ENCODE measurements at regions not wholly inside any gene's neighbourhood (a gene's known extent, or its start where the extent isn't known, plus 50 kb on each side); places are given as distances from the start of the nearest gene placed in this dataset.
"Not testable (repeated sequence)": the region's sequence is repeated elsewhere in the genome, so short reads cannot be mapped to it uniquely, and the experiment has no call there.

DNA sequence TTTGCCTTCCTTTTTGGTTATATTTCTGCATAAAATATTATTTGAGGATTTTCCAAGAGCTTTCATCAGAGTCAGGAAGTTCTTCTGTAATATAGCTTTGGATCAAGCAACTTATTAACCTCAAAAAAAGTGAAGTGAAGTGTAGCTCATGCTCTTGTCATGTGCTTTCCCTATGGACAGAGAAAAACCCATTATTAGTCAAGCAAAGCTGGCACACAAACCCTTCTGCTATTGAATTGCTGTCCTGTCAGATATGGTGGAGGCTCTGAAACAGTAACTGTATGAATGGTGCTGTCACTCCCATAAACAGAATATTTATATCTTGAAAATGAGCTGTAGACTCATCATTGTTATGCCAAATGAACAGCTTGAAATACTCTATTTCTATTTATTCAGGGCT is 1533.3 kb downstream of the RPIA start:
- POLR2A ChIA-PET; H3K27me3 ChIP-seq (replicated peaks in 1 of 2; ENCODE audit: control insufficient read depth in 2 of 2, insufficient read depth in 2 of 2, low read length in 1 of 2); intact Hi-C loops (cut with micrococcal nuclease; ENCODE audit: unreplicated experiment); DNase-seq (ENCODE audit: low read depth, low spot score); BruUV-seq (replicated peaks); H3K4me3 ChIP-seq; H3K9me3 ChIP-seq (replicated peaks; ENCODE audit: control insufficient read depth, insufficient read depth, low read length); H3K4me2 ChIP-seq (ENCODE audit: control insufficient read depth, insufficient read depth); H3K27ac ChIP-seq (ENCODE audit: control insufficient read depth, insufficient read depth); SMC1A ChIA-PET (ENCODE audit: uncharacterized antibody, unreplicated experiment); H2AFZ ChIP-seq (ENCODE audit: control insufficient read depth, low read depth, low read length); H3K79me2 ChIP-seq (ENCODE audit: control insufficient read depth, insufficient read depth, low read length); CTCF ChIA-PET; RAD21 ChIA-PET (ENCODE audit: unreplicated experiment); H3K36me3 ChIP-seq (ENCODE audit: control insufficient read depth in 2 of 2, insufficient read depth in 2 of 2, low read length in 1 of 2); H3K9ac ChIP-seq (ENCODE audit: control insufficient read depth, insufficient read depth, low read length); ATAC-seq; in situ Hi-C loops (cut with MboI); H4K20me1 ChIP-seq (ENCODE audit: control insufficient read depth, insufficient read depth); H3K4me1 ChIP-seq (ENCODE audit: control insufficient read depth, insufficient read depth, low read length): not testable (repeated sequence)
- FAIRE-seq, result peak; percentile 38

DNA sequence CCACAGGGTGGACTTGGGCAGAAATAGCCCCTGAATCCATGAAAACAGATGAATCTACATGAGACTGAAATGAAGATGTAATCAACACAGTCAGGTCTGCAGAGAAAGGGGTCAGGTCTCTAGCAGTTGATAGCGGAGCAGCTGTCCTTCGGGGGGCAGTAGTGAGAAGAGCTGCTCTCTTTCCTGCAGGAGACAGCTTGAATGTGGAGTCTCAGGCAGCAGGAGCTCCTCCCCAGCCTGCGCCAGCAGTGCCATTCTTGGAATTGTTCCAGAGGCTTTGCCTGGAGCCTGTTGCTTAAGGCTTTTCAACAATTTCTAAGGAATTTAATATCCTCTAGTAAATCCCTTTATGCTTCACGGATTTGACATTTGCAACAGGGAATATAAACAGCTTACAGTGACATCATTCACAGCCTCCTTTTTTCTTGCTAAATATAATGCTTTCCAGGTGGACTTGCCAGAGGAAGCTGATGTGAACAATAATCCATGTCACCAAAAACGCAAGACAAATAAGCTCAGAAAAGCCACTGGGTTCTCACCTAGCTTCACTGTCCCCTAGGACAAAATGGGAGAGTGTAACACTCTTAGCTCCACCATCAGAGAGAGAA is 1535.1 kb downstream of the RPIA start:
- SMC1A ChIA-PET (ENCODE audit: uncharacterized antibody, unreplicated experiment); H3K9me3 ChIP-seq (replicated peaks; ENCODE audit: control insufficient read depth, insufficient read depth, low read length); BruUV-seq (replicated peaks); FAIRE-seq; CTCF ChIA-PET; H3K79me2 ChIP-seq (ENCODE audit: control insufficient read depth, insufficient read depth, low read length); in situ Hi-C loops (cut with MboI); H3K9ac ChIP-seq (ENCODE audit: control insufficient read depth, insufficient read depth, low read length); H2AFZ ChIP-seq (ENCODE audit: control insufficient read depth, low read depth, low read length); ATAC-seq; H4K20me1 ChIP-seq (ENCODE audit: control insufficient read depth, insufficient read depth); POLR2A ChIA-PET; H3K4me2 ChIP-seq (ENCODE audit: control insufficient read depth, insufficient read depth); H3K27ac ChIP-seq (ENCODE audit: control insufficient read depth, insufficient read depth); H3K4me1 ChIP-seq (ENCODE audit: control insufficient read depth, insufficient read depth, low read length); intact Hi-C loops (cut with micrococcal nuclease; ENCODE audit: unreplicated experiment); H3K36me3 ChIP-seq (ENCODE audit: control insufficient read depth in 2 of 2, insufficient read depth in 2 of 2, low read length in 1 of 2); H3K27me3 ChIP-seq (replicated peaks in 1 of 2; ENCODE audit: control insufficient read depth in 2 of 2, insufficient read depth in 2 of 2, low read length in 1 of 2); DNase-seq (ENCODE audit: low read depth, low spot score); RAD21 ChIA-PET (ENCODE audit: unreplicated experiment); H3K4me3 ChIP-seq: not testable (repeated sequence)
- 9% methylated on average over 5 of the region's 5 CpGs for WGBS (ENCODE audit: insufficient coverage, insufficient replicate concordance, low lambda C conversion rate, missing lambda C conversion rate)

DNA sequence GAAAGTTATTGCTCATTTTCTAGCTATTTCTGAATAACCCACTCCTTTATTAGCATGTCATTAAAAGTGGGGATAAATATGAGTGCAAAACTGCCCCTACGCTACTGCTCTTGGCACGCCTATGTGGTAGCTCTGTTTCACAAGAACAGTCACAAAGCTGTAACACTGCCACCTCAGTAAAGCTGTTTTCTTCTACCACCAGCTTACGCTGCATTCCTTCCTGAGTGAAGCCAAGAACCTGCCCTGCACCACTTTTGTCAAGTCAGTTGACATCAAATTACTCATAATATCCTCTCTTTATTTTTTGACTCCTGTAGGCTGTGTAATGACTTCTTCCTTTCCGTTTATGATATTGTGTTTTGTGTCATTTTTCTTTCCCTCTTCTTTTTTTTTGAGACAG is 1539.7 kb downstream of the RPIA start:
- DNase-seq (ENCODE audit: low read depth, low spot score); SMC1A ChIA-PET (ENCODE audit: uncharacterized antibody, unreplicated experiment); H3K79me2 ChIP-seq (ENCODE audit: control insufficient read depth, insufficient read depth, low read length); POLR2A ChIA-PET; H3K4me3 ChIP-seq; RAD21 ChIA-PET (ENCODE audit: unreplicated experiment); H3K27ac ChIP-seq (ENCODE audit: control insufficient read depth, insufficient read depth); H4K20me1 ChIP-seq (ENCODE audit: control insufficient read depth, insufficient read depth); H3K9me3 ChIP-seq (replicated peaks; ENCODE audit: control insufficient read depth, insufficient read depth, low read length); H3K36me3 ChIP-seq (ENCODE audit: control insufficient read depth in 2 of 2, insufficient read depth in 2 of 2, low read length in 1 of 2); H3K27me3 ChIP-seq (replicated peaks in 1 of 2; ENCODE audit: control insufficient read depth in 2 of 2, insufficient read depth in 2 of 2, low read length in 1 of 2); in situ Hi-C loops (cut with MboI); H3K4me1 ChIP-seq (ENCODE audit: control insufficient read depth, insufficient read depth, low read length); H3K4me2 ChIP-seq (ENCODE audit: control insufficient read depth, insufficient read depth); H2AFZ ChIP-seq (ENCODE audit: control insufficient read depth, low read depth, low read length); BruUV-seq (replicated peaks); intact Hi-C loops (cut with micrococcal nuclease; ENCODE audit: unreplicated experiment); ATAC-seq; CTCF ChIA-PET; FAIRE-seq; H3K9ac ChIP-seq (ENCODE audit: control insufficient read depth, insufficient read depth, low read length): not testable (repeated sequence)
- WGBS (ENCODE audit: insufficient coverage, insufficient replicate concordance, low lambda C conversion rate, missing lambda C conversion rate), result 2% methylated on average over 4 of the region's 4 CpGs

DNA sequence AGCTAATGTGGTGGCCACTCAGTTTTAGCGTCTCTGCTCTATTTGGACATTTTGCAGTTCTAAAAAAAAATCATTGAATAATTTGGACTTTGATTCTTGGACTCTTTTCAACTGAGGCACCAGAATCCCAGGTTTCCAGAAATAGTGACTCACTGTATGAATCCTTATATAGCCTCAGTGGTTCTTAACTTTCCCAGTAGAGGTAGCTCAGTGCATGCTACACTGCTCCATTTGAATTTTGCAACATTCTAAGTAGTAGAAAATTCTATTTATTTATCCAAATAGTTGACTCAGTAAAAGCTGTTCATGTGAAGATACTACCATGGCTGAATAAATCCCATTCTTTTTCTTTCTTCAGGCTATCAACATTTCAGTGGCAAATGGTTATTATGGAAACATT is 1544.0 kb downstream of the RPIA start:
- H3K4me2 ChIP-seq (ENCODE audit: control insufficient read depth, insufficient read depth); CTCF ChIA-PET; H3K4me3 ChIP-seq; H3K9ac ChIP-seq (ENCODE audit: control insufficient read depth, insufficient read depth, low read length); H3K9me3 ChIP-seq (replicated peaks; ENCODE audit: control insufficient read depth, insufficient read depth, low read length); BruUV-seq (replicated peaks); POLR2A ChIA-PET; H3K27me3 ChIP-seq (replicated peaks in 1 of 2; ENCODE audit: control insufficient read depth in 2 of 2, insufficient read depth in 2 of 2, low read length in 1 of 2); RAD21 ChIA-PET (ENCODE audit: unreplicated experiment); H3K79me2 ChIP-seq (ENCODE audit: control insufficient read depth, insufficient read depth, low read length); H3K4me1 ChIP-seq (ENCODE audit: control insufficient read depth, insufficient read depth, low read length); DNase-seq (ENCODE audit: low read depth, low spot score); FAIRE-seq; H4K20me1 ChIP-seq (ENCODE audit: control insufficient read depth, insufficient read depth); ATAC-seq; intact Hi-C loops (cut with micrococcal nuclease; ENCODE audit: unreplicated experiment); H3K27ac ChIP-seq (ENCODE audit: control insufficient read depth, insufficient read depth); H3K36me3 ChIP-seq (ENCODE audit: control insufficient read depth in 2 of 2, insufficient read depth in 2 of 2, low read length in 1 of 2); in situ Hi-C loops (cut with MboI); H2AFZ ChIP-seq (ENCODE audit: control insufficient read depth, low read depth, low read length); SMC1A ChIA-PET (ENCODE audit: uncharacterized antibody, unreplicated experiment): not testable (repeated sequence)
- 0% methylated on average over 1 of the region's 1 CpG for WGBS (ENCODE audit: insufficient coverage, insufficient replicate concordance, low lambda C conversion rate, missing lambda C conversion rate)

All from GM12878 (cell line).